HepG2 (cell line): ENCODE measurements at regions not wholly inside any gene's neighbourhood (a gene's known extent, or its start where the extent isn't known, plus 50 kb on each side); places are given as distances from the start of the nearest gene placed in this dataset.

Source experiments
- HNF1A ChIP-seq, 2 experiments: sonication (generic) in 1 of 2; formaldehyde crosslinking in 1 of 2; IDR thresholded peaks; 2 replicates each; pipeline versions ENCODE4 v1.4.0 to v1.6.1; 2016 to 2020; ENCODE audit warnings: borderline replicate concordance in 1 of 2, low read depth in 1 of 2, mild to moderate bottlenecking in 1 of 2, missing genetic modification reagents in 1 of 2
- JUND ChIP-seq: sonication (generic); formaldehyde crosslinking; IDR thresholded peaks from 2 replicates; pipeline ENCODE4 v1.8.0; 2022; ENCODE audit warnings: mild to moderate bottlenecking, missing genetic modification reagents
- NBN ChIP-seq: fragments of 450-650 bp; conservative IDR thresholded peaks from 2 replicates; pipeline ENCODE4 v1.6.1; 2017
- PCBP1 ChIP-seq: fragments of 200-400 bp; formaldehyde crosslinking; IDR thresholded peaks from 2 replicates; pipeline ENCODE4 v1.6.1; 2017; ENCODE audit warnings: mild to moderate bottlenecking, low read depth, low read length, borderline replicate concordance
- SNAPC5 ChIP-seq: sonication (generic); formaldehyde crosslinking; IDR thresholded peaks from 2 replicates; pipeline ENCODE4 v1.8.1; 2023; ENCODE audit warnings: mild to moderate bottlenecking, missing genetic modification reagents, borderline replicate concordance
- SP4 ChIP-seq: sonication (generic); formaldehyde crosslinking; IDR thresholded peaks from 2 replicates; pipeline ENCODE4 v1.8.1; 2023; ENCODE audit warnings: mild to moderate bottlenecking, missing genetic modification reagents
- SYNCRIP ChIP-seq: fragments of 200-400 bp; formaldehyde crosslinking; IDR thresholded peaks from 2 replicates; pipeline ENCODE4 v1.6.1; 2018; ENCODE audit warnings: mild to moderate bottlenecking, low read depth, low read length; ENCODE audit not compliant: insufficient read depth
- ZBTB43 ChIP-seq: sonication (generic); formaldehyde crosslinking; conservative IDR thresholded peaks from 2 replicates; pipeline ENCODE4 v1.4.0; 2020; ENCODE audit warnings: missing genetic modification reagents
- ZBTB8A ChIP-seq: sonication (generic); formaldehyde crosslinking; IDR thresholded peaks from 2 replicates; pipeline ENCODE4 v1.4.0; 2020; ENCODE audit warnings: mild to moderate bottlenecking, low read depth, missing genetic modification reagents, borderline replicate concordance
- ZNF484 ChIP-seq: sonication (generic); formaldehyde crosslinking; IDR thresholded peaks from 2 replicates; pipeline ENCODE4 v1.5.1; 2020; ENCODE audit warnings: mild to moderate bottlenecking, low read depth, missing genetic modification reagents, borderline replicate concordance
- ZSCAN20 ChIP-seq: sonication (generic); formaldehyde crosslinking; IDR thresholded peaks from 2 replicates; pipeline ENCODE4 v1.4.0; 2020; ENCODE audit warnings: missing genetic modification reagents, mild to moderate bottlenecking, borderline replicate concordance
- TF ChIP-seq, protein P1 (sequence below): sonication (generic); formaldehyde crosslinking; IDR thresholded peaks from 2 replicates; pipeline ENCODE4 v1.5.0; 2020; ENCODE audit warnings: missing genetic modification reagents
- TF ChIP-seq, protein P2 (sequence below): sonication (generic); formaldehyde crosslinking; IDR thresholded peaks from 2 replicates; pipeline ENCODE4 v1.8.1; 2023; ENCODE audit warnings: missing genetic modification reagents, mild to moderate bottlenecking, borderline replicate concordance
- TF ChIP-seq, protein P3 (sequence below): sonication (generic); formaldehyde crosslinking; IDR thresholded peaks from 2 replicates; pipeline ENCODE4 v1.5.0; 2020; ENCODE audit warnings: mild to moderate bottlenecking, missing genetic modification reagents, borderline replicate concordance
- TF ChIP-seq, protein P4 (sequence below): sonication (generic); formaldehyde crosslinking; IDR thresholded peaks from 2 replicates; pipeline ENCODE4 v1.8.0; 2022; ENCODE audit warnings: missing genetic modification reagents, low read depth, mild to moderate bottlenecking, borderline replicate concordance

DNA sequence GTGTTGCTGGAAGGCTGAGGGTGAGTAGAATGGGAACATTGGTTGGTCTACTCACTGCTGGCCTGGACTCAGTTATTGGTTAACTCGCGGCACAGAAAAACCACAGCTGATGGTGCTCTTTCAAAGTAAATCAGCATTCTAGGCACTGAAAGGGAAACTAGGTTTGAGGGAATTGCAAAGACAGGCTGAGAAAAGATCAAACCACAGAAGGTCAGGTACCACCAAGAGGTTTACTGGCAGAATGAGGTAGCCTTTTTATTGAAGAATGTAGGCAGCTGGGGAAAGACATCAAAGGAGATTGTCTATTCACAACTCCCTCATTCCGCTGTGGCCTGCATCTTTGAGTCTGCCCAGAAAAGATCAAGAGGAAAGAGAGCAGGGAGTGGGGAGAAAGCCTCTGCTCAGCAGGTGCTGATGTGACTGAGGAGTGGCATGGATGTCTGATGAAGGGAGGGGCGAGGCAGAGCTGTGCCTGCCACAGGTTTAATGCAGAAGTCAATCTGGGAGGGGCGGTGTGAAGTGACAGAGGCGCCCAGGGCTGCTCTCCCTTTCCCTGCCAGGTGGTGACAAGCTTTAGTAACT, 255.5 kb downstream of the MAN2A1 start (continued):
- TF ChIP-seq, protein P1, sequence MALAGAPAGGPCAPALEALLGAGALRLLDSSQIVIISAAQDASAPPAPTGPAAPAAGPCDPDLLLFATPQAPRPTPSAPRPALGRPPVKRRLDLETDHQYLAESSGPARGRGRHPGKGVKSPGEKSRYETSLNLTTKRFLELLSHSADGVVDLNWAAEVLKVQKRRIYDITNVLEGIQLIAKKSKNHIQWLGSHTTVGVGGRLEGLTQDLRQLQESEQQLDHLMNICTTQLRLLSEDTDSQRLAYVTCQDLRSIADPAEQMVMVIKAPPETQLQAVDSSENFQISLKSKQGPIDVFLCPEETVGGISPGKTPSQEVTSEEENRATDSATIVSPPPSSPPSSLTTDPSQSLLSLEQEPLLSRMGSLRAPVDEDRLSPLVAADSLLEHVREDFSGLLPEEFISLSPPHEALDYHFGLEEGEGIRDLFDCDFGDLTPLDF (CRISPR knock-in tag) = no peak
- TF ChIP-seq ZBTB43 (CRISPR knock-in tag) (no peak), NBN (no peak), SP4 (no peak), ZSCAN20 (no peak), ZBTB8A (CRISPR knock-in tag) (no peak), ZNF484 (CRISPR knock-in tag) (no peak), SYNCRIP (no peak), SNAPC5 (CRISPR knock-in tag) (no peak), PCBP1 (no peak), JUND (CRISPR knock-in tag) (no peak), HNF1A (IDR thresholded peaks at IDR 0.05; ENCODE audit: low read depth) (no peak), HNF1A (CRISPR knock-in tag; IDR thresholded peaks at IDR 0.05; ENCODE audit: borderline replicate concordance) (no peak)
- TF ChIP-seq, protein P2, sequence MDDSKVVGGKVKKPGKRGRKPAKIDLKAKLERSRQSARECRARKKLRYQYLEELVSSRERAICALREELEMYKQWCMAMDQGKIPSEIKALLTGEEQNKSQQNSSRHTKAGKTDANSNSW (CRISPR knock-in tag) = no peak
- TF ChIP-seq, protein P3, sequence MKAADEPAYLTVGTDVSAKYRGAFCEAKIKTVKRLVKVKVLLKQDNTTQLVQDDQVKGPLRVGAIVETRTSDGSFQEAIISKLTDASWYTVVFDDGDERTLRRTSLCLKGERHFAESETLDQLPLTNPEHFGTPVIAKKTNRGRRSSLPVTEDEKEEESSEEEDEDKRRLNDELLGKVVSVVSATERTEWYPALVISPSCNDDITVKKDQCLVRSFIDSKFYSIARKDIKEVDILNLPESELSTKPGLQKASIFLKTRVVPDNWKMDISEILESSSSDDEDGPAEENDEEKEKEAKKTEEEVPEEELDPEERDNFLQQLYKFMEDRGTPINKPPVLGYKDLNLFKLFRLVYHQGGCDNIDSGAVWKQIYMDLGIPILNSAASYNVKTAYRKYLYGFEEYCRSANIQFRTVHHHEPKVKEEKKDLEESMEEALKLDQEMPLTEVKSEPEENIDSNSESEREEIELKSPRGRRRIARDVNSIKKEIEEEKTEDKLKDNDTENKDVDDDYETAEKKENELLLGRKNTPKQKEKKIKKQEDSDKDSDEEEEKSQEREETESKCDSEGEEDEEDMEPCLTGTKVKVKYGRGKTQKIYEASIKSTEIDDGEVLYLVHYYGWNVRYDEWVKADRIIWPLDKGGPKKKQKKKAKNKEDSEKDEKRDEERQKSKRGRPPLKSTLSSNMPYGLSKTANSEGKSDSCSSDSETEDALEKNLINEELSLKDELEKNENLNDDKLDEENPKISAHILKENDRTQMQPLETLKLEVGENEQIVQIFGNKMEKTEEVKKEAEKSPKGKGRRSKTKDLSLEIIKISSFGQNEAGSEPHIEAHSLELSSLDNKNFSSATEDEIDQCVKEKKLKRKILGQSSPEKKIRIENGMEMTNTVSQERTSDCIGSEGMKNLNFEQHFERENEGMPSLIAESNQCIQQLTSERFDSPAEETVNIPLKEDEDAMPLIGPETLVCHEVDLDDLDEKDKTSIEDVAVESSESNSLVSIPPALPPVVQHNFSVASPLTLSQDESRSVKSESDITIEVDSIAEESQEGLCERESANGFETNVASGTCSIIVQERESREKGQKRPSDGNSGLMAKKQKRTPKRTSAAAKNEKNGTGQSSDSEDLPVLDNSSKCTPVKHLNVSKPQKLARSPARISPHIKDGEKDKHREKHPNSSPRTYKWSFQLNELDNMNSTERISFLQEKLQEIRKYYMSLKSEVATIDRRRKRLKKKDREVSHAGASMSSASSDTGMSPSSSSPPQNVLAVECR (CRISPR knock-in tag) = no peak
- TF ChIP-seq, protein P4, sequence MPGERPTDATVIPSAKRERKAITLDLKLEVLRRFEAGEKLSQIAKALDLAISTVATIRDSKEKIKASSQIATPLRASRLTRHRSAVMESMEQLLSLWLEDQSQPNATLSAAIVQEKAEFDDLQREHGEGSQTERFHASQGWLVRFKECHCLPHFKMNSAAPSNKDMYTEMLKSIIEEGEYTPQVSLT (CRISPR knock-in tag) = no peak
